T1000 (cell line): ENCODE measurements at regions not wholly inside any gene's neighbourhood (a gene's known extent, or its start where the extent isn't known, plus 50 kb on each side); places are given as distances from the start of the nearest gene placed in this dataset.
"Not testable (repeated sequence)": the region's sequence is repeated elsewhere in the genome, so short reads cannot be mapped to it uniquely, and the experiment has no call there.

Experiments
- DNase-seq: peaks from one replicate; lab custom pipeline; 2025; ENCODE audit warnings: mixed read lengths; lab: John Stamatoyannopoulos, UW

GRCh38 chr13:89361909-89362308, 1690.7 kb downstream of the SLITRK5 start:
- DNase-seq = no peak

- DNase-seq = no peak
These were observed 1692.0 kb downstream of the SLITRK5 start for GRCh38 chr13:89363144-89363543.

- DNase-seq = no peak
These were observed 1701.0 kb downstream of the SLITRK5 start for GRCh38 chr13:89372193-89372592.

GRCh38 chr13:89375839-89376238, 1704.7 kb downstream of the SLITRK5 start:
- DNase-seq = no peak

- no peak for DNase-seq
These were observed 1708.9 kb downstream of the SLITRK5 start for GRCh38 chr13:89380101-89380500.

GRCh38 chr13:89382981-89383380, 1711.8 kb downstream of the SLITRK5 start:
- no peak for DNase-seq

- DNase-seq = no peak
These were observed 1712.7 kb downstream of the SLITRK5 start for GRCh38 chr13:89383891-89384290.

GRCh38 chr13:89393758-89394304, 1722.7 kb downstream of the SLITRK5 start:
- DNase-seq = no peak

GRCh38 chr13:89401264-89401675, 1730.1 kb downstream of the SLITRK5 start:
- peak; percentile 6 for DNase-seq

- no peak for DNase-seq
These were observed 1731.0 kb downstream of the SLITRK5 start for GRCh38 chr13:89402211-89402610.

- DNase-seq = not testable (repeated sequence)
These were observed 1734.9 kb downstream of the SLITRK5 start for GRCh38 chr13:89406096-89406495.

- no peak for DNase-seq
These were observed 1736.2 kb downstream of the SLITRK5 start for GRCh38 chr13:89407357-89407756.

- DNase-seq = no peak
These were observed 1761.8 kb downstream of the SLITRK5 start for GRCh38 chr13:89432997-89433396.

- not testable (repeated sequence) for DNase-seq
These were observed 1763.5 kb downstream of the SLITRK5 start for GRCh38 chr13:89434624-89435023.

- DNase-seq = no peak
These were observed 1783.5 kb downstream of the SLITRK5 start for GRCh38 chr13:89454681-89455080.

- no peak for DNase-seq
These were observed 1784.1 kb downstream of the SLITRK5 start for GRCh38 chr13:89455225-89455624.

GRCh38 chr13:89455741-89456140, 1784.6 kb downstream of the SLITRK5 start:
- no peak for DNase-seq

GRCh38 chr13:89457977-89458376, 1786.8 kb downstream of the SLITRK5 start:
- peak; percentile 15 for DNase-seq

- DNase-seq = no peak
These were observed 1787.3 kb downstream of the SLITRK5 start for GRCh38 chr13:89458456-89458855.

GRCh38 chr13:89460895-89461294, 1789.7 kb downstream of the SLITRK5 start:
- DNase-seq = not testable (repeated sequence)

GRCh38 chr13:89465366-89465765, 1794.2 kb downstream of the SLITRK5 start:
- no peak for DNase-seq

GRCh38 chr13:89468081-89468480, 1796.9 kb downstream of the SLITRK5 start:
- DNase-seq = no peak

- no peak for DNase-seq
These were observed 1799.7 kb downstream of the SLITRK5 start for GRCh38 chr13:89470901-89471300.

- no peak for DNase-seq
These were observed 1803.3 kb downstream of the SLITRK5 start for GRCh38 chr13:89474432-89474831.
